ENCODE measurements at regions not wholly inside any gene's neighbourhood (a gene's known extent, or its start where the extent isn't known, plus 50 kb on each side); places are given as distances from the start of the nearest gene placed in this dataset.

DNA sequence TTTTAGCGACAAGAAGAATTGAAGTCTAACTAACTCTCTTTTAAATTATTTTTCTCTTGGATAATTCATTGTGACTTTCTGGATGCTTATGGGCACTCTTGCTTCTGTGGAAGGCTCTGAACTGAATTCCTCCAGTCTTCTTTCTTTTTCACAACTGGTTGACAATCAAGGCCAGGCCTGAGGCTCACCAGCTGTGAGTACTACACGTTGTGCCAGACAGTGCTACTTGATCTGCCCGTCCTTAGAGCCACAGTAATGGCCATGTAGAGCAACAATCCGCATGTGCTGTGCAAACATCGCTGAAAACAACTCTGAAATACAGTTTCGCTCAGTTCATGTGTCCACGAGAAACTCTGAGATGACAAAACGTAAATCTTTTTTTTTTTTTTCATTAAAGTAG, 1336.3 kb upstream of the AGA start:
- TF ChIP-seq POLR2A (IDR thresholded peaks at IDR 0.05; ENCODE audit: low read length) (no peak), GATA1 (IDR thresholded peaks at IDR 0.05; ENCODE audit: low read depth, low read length) (no peak)

All from erythroblast (primary cell).